Testis (tissue), 2 donors: ENCODE measurements at regions not wholly inside any gene's neighbourhood (a gene's known extent, or its start where the extent isn't known, plus 50 kb on each side); places are given as distances from the start of the nearest gene placed in this dataset.

Experiments used
- DNase-seq: peaks from one replicate; pipeline ENCODE4 v3.0.0-alpha.2; 2019
- H3K27ac ChIP-seq, 2 donors: fragments of 200-600 bp; sonication (generic); one replicate each; pipeline ENCODE4 v1.5.1; 2019
- H3K27me3 ChIP-seq: fragments of 200-600 bp; sonication (generic); one replicate; pipeline ENCODE4 v1.5.1; 2019
- H3K36me3 ChIP-seq: fragments of 200-600 bp; sonication (generic); one replicate; pipeline ENCODE4 v1.5.1; 2017; ENCODE audit warnings: low read depth; ENCODE audit errors: missing control alignments
- H3K4me1 ChIP-seq: fragments of 200-600 bp; sonication (generic); one replicate; pipeline ENCODE4 v1.5.1; 2019
- H3K4me3 ChIP-seq, 2 donors: fragments of 200-600 bp; sonication (generic); one replicate each; pipeline ENCODE4 v1.5.1; 2017 to 2019
- H3K9me3 ChIP-seq: fragments of 200-600 bp; sonication (generic); one replicate; pipeline ENCODE4 v1.5.1; 2017
- CTCF ChIP-seq, 3 experiments: fragments of 450-650 bp in 2 of 3; fragments of 200-600 bp in 1 of 3; sonication (generic) in 1 of 3; IDR thresholded peaks; one replicate each; pipeline ENCODE4 v1.5.1; 2016 to 2019; ENCODE audit warnings: antibody characterized with exemption in 3 of 3, mild to moderate bottlenecking in 2 of 3, moderate library complexity in 1 of 3
- POLR2A ChIP-seq: fragments of 450-650 bp; IDR thresholded peaks from one replicate; pipeline ENCODE4 v1.6.1; 2017; ENCODE audit warnings: antibody characterized with exemption, mild to moderate bottlenecking, moderate library complexity
- WGBS, 2 donors: methylation state at CpG; one replicate each; pipeline ENCODE4 v1.1.5; 2018; 5-methylcytosine and 5-hydroxymethylcytosine counted together
- intact Hi-C: fragments of 100-400 bp; cut with DNase I; formaldehyde crosslinking; loops from one replicate; pipeline ENCODE4 v1.15.1; 2023; ENCODE audit warnings: low total_unique reads

DNA sequence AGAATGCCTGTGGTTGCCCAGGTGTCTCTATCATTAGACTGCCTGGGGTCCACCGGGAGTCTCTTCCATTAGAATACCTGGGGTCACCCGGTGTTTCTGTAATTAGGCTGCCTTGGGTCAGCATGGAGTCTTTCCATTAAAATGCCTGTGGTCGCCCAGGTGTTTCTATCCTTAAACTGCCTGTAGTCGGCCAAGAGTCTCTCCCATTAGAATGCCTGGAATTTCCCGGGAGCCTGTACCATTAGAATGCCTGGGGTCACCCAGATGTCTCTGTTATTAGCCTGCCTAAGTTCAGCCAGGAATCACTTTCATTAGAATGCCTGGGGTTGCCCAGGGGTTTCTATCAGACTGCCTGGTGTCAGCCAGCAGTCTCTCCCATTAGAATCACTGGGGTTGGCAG lies 1492.8 kb downstream of the UQCRFS1 start:
- no peaks in the 10 kb centered on the region for H3K9me3 ChIP-seq
- intact Hi-C loops: no loop called here
- no peaks in the 10 kb centered on the region for H3K27me3 ChIP-seq
- no peaks in the 10 kb centered on the region for H3K36me3 ChIP-seq
- no peak overlapping the region for H3K4me3 ChIP-seq
- TF ChIP-seq CTCF (IDR thresholded peaks at IDR 0.05): no peak
- no peak for TF ChIP-seq POLR2A
- H3K4me1 ChIP-seq: no peaks in the 10 kb centered on the region
- H3K27ac ChIP-seq: no peak overlapping the region
- DNase-seq: no peak
- WGBS, 2 donors: 65 to 66% methylated on average over 5 of the region's 5 CpGs

DNA sequence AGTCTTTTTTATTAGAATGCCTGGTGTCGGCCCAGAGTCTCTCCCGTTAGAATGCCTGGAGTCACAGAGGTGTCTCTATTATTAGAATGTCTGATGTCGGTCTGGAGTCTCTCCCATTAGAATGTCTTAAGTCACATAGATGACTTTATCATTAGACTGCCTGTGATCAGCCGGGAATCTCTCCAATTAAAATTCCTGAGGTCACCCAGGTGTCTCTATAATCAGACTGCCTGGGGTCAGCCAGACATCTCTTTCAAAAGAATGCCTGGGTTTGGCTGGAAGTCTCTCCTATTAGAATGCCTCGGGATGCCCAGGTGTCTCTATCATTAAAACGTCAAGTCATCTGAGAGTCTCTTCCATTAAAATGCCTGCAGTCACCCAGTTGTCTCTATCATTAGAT lies 1493.9 kb downstream of the UQCRFS1 start:
- no peak for DNase-seq
- intact Hi-C loops: no loop called here
- 64 to 79% methylated on average over 6 of the region's 6 CpGs for WGBS, 2 donors
- no peaks in the 10 kb centered on the region for H3K4me1 ChIP-seq
- H3K4me3 ChIP-seq: no peak overlapping the region
- H3K36me3 ChIP-seq: no peaks in the 10 kb centered on the region
- no peak overlapping the region for H3K27ac ChIP-seq
- H3K9me3 ChIP-seq: no peaks in the 10 kb centered on the region
- TF ChIP-seq CTCF (IDR thresholded peaks at IDR 0.05): no peak
- no peak for TF ChIP-seq POLR2A
- no peaks in the 10 kb centered on the region for H3K27me3 ChIP-seq

DNA sequence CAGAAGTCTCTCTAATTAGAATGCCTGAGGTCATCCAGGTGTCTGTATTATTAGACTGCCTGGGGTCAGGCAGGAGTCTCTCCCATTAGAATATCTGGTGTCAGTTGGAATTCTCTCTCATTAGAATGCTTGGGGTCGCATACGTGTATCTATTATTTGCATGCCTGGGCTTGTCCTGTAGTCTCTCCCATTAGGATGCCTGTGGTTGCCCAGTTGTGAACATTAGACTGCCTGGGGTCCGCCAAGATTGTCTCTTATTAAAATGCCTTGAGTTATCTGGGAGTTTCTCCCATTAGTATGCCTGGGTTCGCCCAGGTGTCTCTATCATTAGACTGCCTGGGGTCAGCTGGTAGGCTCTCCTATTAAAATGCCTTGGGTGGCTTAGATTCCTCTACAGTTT lies 1494.7 kb downstream of the UQCRFS1 start:
- no peak for DNase-seq
- 39 to 74% methylated on average over 3 to 4 of the region's 4 CpGs for WGBS, 2 donors

GRCh38 chr19:27717825-27718224 lies 1495.1 kb downstream of the UQCRFS1 start:
- Histone ChIP-seq H3K4me3 (no peak overlapping the region), H3K36me3 (no peaks in the 10 kb centered on the region), H3K9me3 (no peaks in the 10 kb centered on the region), H3K27me3 (no peaks in the 10 kb centered on the region), H3K27ac (no peak overlapping the region), H3K4me1 (no peaks in the 10 kb centered on the region)
- intact Hi-C loops: no loop called here
- no peak for TF ChIP-seq POLR2A
- DNase-seq: no peak

More for the DNA sequence above, 1494.7 kb downstream of the UQCRFS1 start:
- Histone ChIP-seq H3K4me3 (no peak overlapping the region), H3K36me3 (no peaks in the 10 kb centered on the region), H3K9me3 (no peaks in the 10 kb centered on the region), H3K27ac (no peak overlapping the region), H3K27me3 (no peaks in the 10 kb centered on the region), H3K4me1 (no peaks in the 10 kb centered on the region)
- intact Hi-C loops: no loop called here
- TF ChIP-seq POLR2A (no peak), CTCF (IDR thresholded peaks at IDR 0.05) (no peak)

DNA sequence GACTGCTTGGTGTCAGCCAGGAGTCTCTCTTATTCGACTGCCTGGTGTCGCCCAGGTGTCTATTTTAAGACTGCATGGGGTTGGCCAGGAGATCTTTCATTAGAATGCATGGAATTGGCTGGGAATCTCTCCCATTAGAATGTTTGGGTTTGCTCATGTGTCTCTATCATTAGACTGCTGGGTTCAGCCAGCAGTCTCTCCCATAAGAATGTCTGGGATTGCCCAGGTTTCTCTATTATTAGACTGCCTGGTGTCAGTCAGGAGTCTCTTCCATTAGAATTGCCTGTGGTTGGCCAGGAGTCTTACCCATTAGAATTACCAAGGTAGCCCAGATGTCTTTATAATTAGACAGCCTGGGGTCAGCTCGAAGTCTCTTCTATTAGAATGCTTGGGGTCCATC lies 1496.0 kb downstream of the UQCRFS1 start:
- no peak for DNase-seq
- H3K27me3 ChIP-seq: no peaks in the 10 kb centered on the region
- H3K4me3 ChIP-seq: no peak overlapping the region
- no peak overlapping the region for H3K27ac ChIP-seq
- no peaks in the 10 kb centered on the region for H3K9me3 ChIP-seq
- WGBS, 2 donors: 44 to 60% methylated on average over 3 of the region's 3 CpGs
- H3K4me1 ChIP-seq: no peaks in the 10 kb centered on the region
- H3K36me3 ChIP-seq: no peaks in the 10 kb centered on the region
- no peak for TF ChIP-seq POLR2A
- TF ChIP-seq CTCF (IDR thresholded peaks at IDR 0.05): no peak
- intact Hi-C loops: no loop called here
